ENCODE measurements at regions not wholly inside any gene's neighbourhood (a gene's known extent, or its start where the extent isn't known, plus 50 kb on each side); places are given as distances from the start of the nearest gene placed in this dataset.

- TF ChIP-seq JUND (IDR thresholded peaks at IDR 0.05; ENCODE audit: low read depth, low read length) (no peak), KAT2A (conservative IDR thresholded peaks at IDR 0.05; ENCODE audit: control insufficient read depth, low read depth, low read length) (no peak)
- TF ChIP-seq, protein P1, sequence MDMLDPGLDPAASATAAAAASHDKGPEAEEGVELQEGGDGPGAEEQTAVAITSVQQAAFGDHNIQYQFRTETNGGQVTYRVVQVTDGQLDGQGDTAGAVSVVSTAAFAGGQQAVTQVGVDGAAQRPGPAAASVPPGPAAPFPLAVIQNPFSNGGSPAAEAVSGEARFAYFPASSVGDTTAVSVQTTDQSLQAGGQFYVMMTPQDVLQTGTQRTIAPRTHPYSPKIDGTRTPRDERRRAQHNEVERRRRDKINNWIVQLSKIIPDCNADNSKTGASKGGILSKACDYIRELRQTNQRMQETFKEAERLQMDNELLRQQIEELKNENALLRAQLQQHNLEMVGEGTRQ (IDR thresholded peaks at IDR 0.05; ENCODE audit: borderline replicate concordance, low read depth, low read length), result no peak
- TF ChIP-seq, protein P2, sequence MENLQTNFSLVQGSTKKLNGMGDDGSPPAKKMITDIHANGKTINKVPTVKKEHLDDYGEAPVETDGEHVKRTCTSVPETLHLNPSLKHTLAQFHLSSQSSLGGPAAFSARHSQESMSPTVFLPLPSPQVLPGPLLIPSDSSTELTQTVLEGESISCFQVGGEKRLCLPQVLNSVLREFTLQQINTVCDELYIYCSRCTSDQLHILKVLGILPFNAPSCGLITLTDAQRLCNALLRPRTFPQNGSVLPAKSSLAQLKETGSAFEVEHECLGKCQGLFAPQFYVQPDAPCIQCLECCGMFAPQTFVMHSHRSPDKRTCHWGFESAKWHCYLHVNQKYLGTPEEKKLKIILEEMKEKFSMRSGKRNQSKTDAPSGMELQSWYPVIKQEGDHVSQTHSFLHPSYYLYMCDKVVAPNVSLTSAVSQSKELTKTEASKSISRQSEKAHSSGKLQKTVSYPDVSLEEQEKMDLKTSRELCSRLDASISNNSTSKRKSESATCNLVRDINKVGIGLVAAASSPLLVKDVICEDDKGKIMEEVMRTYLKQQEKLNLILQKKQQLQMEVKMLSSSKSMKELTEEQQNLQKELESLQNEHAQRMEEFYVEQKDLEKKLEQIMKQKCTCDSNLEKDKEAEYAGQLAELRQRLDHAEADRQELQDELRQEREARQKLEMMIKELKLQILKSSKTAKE (IDR thresholded peaks at IDR 0.05; ENCODE audit: low read depth, poor library complexity, severe bottlenecking), result no peak
These were observed 71.6 kb upstream of the SLC4A4 start for GRCh38 chr4:71267244-71267643.
